ENCODE measurements at regions not wholly inside any gene's neighbourhood (a gene's known extent, or its start where the extent isn't known, plus 50 kb on each side); places are given as distances from the start of the nearest gene placed in this dataset.

- no peak for TF ChIP-seq POLR2A (IDR thresholded peaks at IDR 0.05; ENCODE audit: low read depth, low read length)
- no peak for TF ChIP-seq POLR2AphosphoS5 (IDR thresholded peaks at IDR 0.05; ENCODE audit: low read depth, low read length)
- no peak for TF ChIP-seq TAF1 (IDR thresholded peaks at IDR 0.05; ENCODE audit: borderline replicate concordance, low read depth, low read length)
Measured at GRCh38 chr5:156239800-156240199, 87.2 kb upstream of the SGCD start.

Data from GM12892 (cell line).